ENCODE measurements at regions not wholly inside any gene's neighbourhood (a gene's known extent, or its start where the extent isn't known, plus 50 kb on each side); places are given as distances from the start of the nearest gene placed in this dataset.
"Not testable (repeated sequence)": the region's sequence is repeated elsewhere in the genome, so short reads cannot be mapped to it uniquely, and the experiment has no call there.

- Histone ChIP-seq H3K27me3 (ENCODE audit: insufficient read depth, low read length) (no peaks in the 10 kb centered on the region), H3K4me2 (ENCODE audit: low read length) (no peak overlapping the region), H3K4me1 (ENCODE audit: insufficient read depth, low read length) (no peaks in the 10 kb centered on the region), H3K36me3 (ENCODE audit: insufficient read depth, low read length) (no peaks in the 10 kb centered on the region), H3K4me3 (ENCODE audit: insufficient read depth, low read depth, low read length) (no peak overlapping the region), H3K79me2 (ENCODE audit: insufficient read depth, low read length) (no peaks in the 10 kb centered on the region), H3K9ac (ENCODE audit: low read length) (no peak overlapping the region), H3K9me3 (ENCODE audit: insufficient read depth, low read depth, low read length) (no peaks in the 10 kb centered on the region), H4K20me1 (ENCODE audit: insufficient read depth, low read length) (no peaks in the 10 kb centered on the region), H3K27ac (ENCODE audit: low read depth, low read length) (no peak overlapping the region), H2AFZ (ENCODE audit: low read depth, low read length) (no peak overlapping the region)
- Mint-ChIP-seq H3K4me3 (ENCODE audit: unreplicated experiment) (no peak overlapping the region), H3K27ac (ENCODE audit: unreplicated experiment) (peak overlapping the region; percentile 12), H3K4me1 (ENCODE audit: low read depth, unreplicated experiment) (no peaks in the 10 kb centered on the region), H3K36me3 (ENCODE audit: low read depth, unreplicated experiment) (no peaks in the 10 kb centered on the region), H3K27me3 (ENCODE audit: low read depth, unreplicated experiment) (peaks cover 16% of the 10 kb centered on the region), H3K9me3 (ENCODE audit: unreplicated experiment) (peaks cover 3% of the 10 kb centered on the region)
- TF ChIP-seq, protein P1, sequence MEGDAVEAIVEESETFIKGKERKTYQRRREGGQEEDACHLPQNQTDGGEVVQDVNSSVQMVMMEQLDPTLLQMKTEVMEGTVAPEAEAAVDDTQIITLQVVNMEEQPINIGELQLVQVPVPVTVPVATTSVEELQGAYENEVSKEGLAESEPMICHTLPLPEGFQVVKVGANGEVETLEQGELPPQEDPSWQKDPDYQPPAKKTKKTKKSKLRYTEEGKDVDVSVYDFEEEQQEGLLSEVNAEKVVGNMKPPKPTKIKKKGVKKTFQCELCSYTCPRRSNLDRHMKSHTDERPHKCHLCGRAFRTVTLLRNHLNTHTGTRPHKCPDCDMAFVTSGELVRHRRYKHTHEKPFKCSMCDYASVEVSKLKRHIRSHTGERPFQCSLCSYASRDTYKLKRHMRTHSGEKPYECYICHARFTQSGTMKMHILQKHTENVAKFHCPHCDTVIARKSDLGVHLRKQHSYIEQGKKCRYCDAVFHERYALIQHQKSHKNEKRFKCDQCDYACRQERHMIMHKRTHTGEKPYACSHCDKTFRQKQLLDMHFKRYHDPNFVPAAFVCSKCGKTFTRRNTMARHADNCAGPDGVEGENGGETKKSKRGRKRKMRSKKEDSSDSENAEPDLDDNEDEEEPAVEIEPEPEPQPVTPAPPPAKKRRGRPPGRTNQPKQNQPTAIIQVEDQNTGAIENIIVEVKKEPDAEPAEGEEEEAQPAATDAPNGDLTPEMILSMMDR (IDR thresholded peaks at IDR 0.05; ENCODE audit: insufficient read depth, low read depth, low read length) = no peak
- no peak for TF ChIP-seq EZH2 (IDR thresholded peaks at IDR 0.05; ENCODE audit: insufficient read depth, low read length)
- DNase-seq (ENCODE audit: low read depth) (no peak), FAIRE-seq (no peak)
These were observed 173.5 kb upstream of the ETV3 start for GRCh38 chr1:157311730-157312081.

DNA sequence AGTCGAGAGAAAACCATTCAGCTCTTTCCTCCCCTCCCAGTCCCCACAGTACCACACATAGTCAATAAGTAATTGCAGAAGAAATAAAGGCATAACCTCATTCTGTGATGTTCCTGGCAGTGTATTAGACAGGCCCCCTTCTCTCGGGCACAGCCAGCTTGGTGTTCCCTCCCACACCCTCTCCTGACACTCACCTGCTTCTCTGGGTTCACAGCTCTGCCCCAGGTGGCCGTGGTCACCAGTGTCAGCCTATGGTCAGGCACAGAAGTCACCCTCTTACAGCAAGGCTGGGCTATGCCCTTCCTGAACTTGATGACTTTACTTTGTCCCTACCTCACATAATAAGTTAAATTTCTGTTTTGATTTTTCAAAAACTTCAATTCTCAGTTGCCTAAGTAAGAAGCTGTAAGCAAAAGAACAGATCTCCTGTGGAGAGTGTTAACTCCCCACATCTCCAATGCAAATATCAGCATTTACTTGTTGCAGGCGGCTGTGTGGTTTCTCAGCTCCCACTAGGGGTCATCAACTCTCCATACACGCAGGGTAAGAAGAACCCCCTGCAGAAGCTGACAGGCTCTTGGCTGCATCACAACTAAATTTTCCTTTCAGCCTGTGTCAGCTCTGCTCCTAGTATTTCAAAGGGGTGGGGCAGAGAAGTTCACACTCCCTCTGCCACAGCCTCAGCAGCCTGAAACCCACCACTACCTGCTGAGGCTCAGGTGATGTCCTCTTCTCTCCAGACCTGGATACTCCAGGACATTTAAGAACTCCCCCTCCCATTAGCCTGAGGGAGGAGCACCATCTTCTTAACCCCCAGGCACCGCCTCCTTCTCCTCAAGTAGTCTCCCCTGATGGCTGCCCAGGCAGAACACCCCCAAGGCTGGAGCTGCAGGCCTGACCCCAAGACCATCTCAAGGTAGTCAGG lies 172.9 kb upstream of the ETV3 start:
- not testable (repeated sequence) for H3K27me3 ChIP-seq (ENCODE audit: insufficient read depth, low read length); H2AFZ ChIP-seq (ENCODE audit: low read depth, low read length); H3K36me3 Mint-ChIP-seq (ENCODE audit: low read depth, unreplicated experiment); H3K4me1 ChIP-seq (ENCODE audit: insufficient read depth, low read length); H3K4me3 ChIP-seq (ENCODE audit: insufficient read depth, low read depth, low read length); H3K9me3 Mint-ChIP-seq (ENCODE audit: unreplicated experiment); H3K9ac ChIP-seq (ENCODE audit: low read length); H3K9me3 ChIP-seq (ENCODE audit: insufficient read depth, low read depth, low read length); FAIRE-seq; H4K20me1 ChIP-seq (ENCODE audit: insufficient read depth, low read length); H3K4me3 Mint-ChIP-seq (ENCODE audit: unreplicated experiment); H3K36me3 ChIP-seq (ENCODE audit: insufficient read depth, low read length); H3K79me2 ChIP-seq (ENCODE audit: insufficient read depth, low read length); H3K27ac Mint-ChIP-seq (ENCODE audit: unreplicated experiment); H3K4me2 ChIP-seq (ENCODE audit: low read length); H3K27ac ChIP-seq (ENCODE audit: low read depth, low read length); DNase-seq (ENCODE audit: low read depth); H3K4me1 Mint-ChIP-seq (ENCODE audit: low read depth, unreplicated experiment)
- TF ChIP-seq, protein P1 (IDR thresholded peaks at IDR 0.05; ENCODE audit: insufficient read depth, low read depth, low read length) = peak; percentile 9
- peaks cover 16% of the 10 kb centered on the region for H3K27me3 Mint-ChIP-seq (ENCODE audit: low read depth, unreplicated experiment)

DNA sequence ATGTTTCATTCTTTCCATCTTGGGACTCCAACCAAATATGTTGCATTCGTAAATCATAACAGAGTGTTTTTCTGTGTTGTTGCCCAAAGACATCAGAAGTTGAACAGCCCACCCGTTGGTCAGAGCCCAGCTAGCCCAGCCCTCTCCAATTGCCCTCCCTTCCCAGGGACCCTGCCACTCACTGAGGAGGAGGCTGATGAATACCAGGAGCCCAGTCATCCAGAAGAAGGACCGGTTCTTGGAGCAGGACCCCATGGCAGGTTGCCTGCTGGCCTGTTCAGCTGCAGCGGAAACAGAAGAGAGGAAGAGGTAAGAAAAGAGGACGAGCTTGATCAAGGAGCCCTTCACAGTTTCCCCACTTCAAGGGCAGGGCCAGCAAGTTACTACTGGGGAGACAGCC lies 172.2 kb upstream of the ETV3 start:
- H3K9me3 Mint-ChIP-seq (ENCODE audit: unreplicated experiment) = no peaks in the 10 kb centered on the region

More for the DNA sequence above, 172.2 kb upstream of the ETV3 start:
- TF ChIP-seq, protein P1 (IDR thresholded peaks at IDR 0.05; ENCODE audit: insufficient read depth, low read depth, low read length) = no peak
- no peak overlapping the region for H3K4me3 Mint-ChIP-seq (ENCODE audit: unreplicated experiment)
- no peak overlapping the region for H2AFZ ChIP-seq (ENCODE audit: low read depth, low read length)
- no peak overlapping the region for H3K27ac Mint-ChIP-seq (ENCODE audit: unreplicated experiment)
- H3K4me1 Mint-ChIP-seq (ENCODE audit: low read depth, unreplicated experiment) = no peaks in the 10 kb centered on the region
- FAIRE-seq = no peak
- no peaks in the 10 kb centered on the region for H3K79me2 ChIP-seq (ENCODE audit: insufficient read depth, low read length)
- no peak overlapping the region for H3K9ac ChIP-seq (ENCODE audit: low read length)
- peaks cover 16% of the 10 kb centered on the region for H3K27me3 Mint-ChIP-seq (ENCODE audit: low read depth, unreplicated experiment)
- H3K36me3 Mint-ChIP-seq (ENCODE audit: low read depth, unreplicated experiment) = no peaks in the 10 kb centered on the region
- no peak overlapping the region for H3K27ac ChIP-seq (ENCODE audit: low read depth, low read length)
- H3K27me3 ChIP-seq (ENCODE audit: insufficient read depth, low read length) = no peaks in the 10 kb centered on the region
- no peak overlapping the region for H3K4me3 ChIP-seq (ENCODE audit: insufficient read depth, low read depth, low read length)
- H3K9me3 ChIP-seq (ENCODE audit: insufficient read depth, low read depth, low read length) = no peaks in the 10 kb centered on the region
- H3K4me2 ChIP-seq (ENCODE audit: low read length) = no peak overlapping the region
- no peak for DNase-seq (ENCODE audit: low read depth)
- H3K36me3 ChIP-seq (ENCODE audit: insufficient read depth, low read length) = no peaks in the 10 kb centered on the region
- no peaks in the 10 kb centered on the region for H3K4me1 ChIP-seq (ENCODE audit: insufficient read depth, low read length)
- no peaks in the 10 kb centered on the region for H4K20me1 ChIP-seq (ENCODE audit: insufficient read depth, low read length)
